ENCODE measurements at regions not wholly inside any gene's neighbourhood (a gene's known extent, or its start where the extent isn't known, plus 50 kb on each side); places are given as distances from the start of the nearest gene placed in this dataset.

GRCh38 chr11:71352748-71353147 is 95.4 kb downstream of the DHCR7 start:
- Histone ChIP-seq H3K27ac (no peak overlapping the region), H3K4me1 (no peaks in the 10 kb centered on the region), H3K4me3 (replicated peaks in 1 of 3) (no peak overlapping the region), H3K9me3 (no peaks in the 10 kb centered on the region), H3K36me3 (no peaks in the 10 kb centered on the region), H3K27me3 (no peaks in the 10 kb centered on the region)
- intact Hi-C loops (cut with DNase I) = no loop called here
- no peak for DNase-seq
- 93 to 94% methylated on average over 6 of the region's 6 CpGs for WGBS, 2 donors
- TF ChIP-seq CTCF (IDR thresholded peaks at IDR 0.05) = no peak
- TF ChIP-seq POLR2A (IDR thresholded peaks at IDR 0.05) = no peak

- H3K4me3 ChIP-seq (replicated peaks in 1 of 3) = no peak overlapping the region
- WGBS, 2 donors = 90 to 95% methylated on average over 8 of the region's 8 CpGs
- no peak overlapping the region for H3K27ac ChIP-seq
- no peaks in the 10 kb centered on the region for H3K36me3 ChIP-seq
- intact Hi-C loops (cut with DNase I) = no loop called here
- H3K4me1 ChIP-seq = no peaks in the 10 kb centered on the region
- no peak for TF ChIP-seq CTCF (IDR thresholded peaks at IDR 0.05)
- TF ChIP-seq POLR2A (IDR thresholded peaks at IDR 0.05) = no peak
- H3K9me3 ChIP-seq = no peaks in the 10 kb centered on the region
- DNase-seq = no peak
- H3K27me3 ChIP-seq = no peaks in the 10 kb centered on the region
These were observed 96.0 kb downstream of the DHCR7 start for GRCh38 chr11:71352226-71352625.

- Histone ChIP-seq H3K27ac (no peak overlapping the region), H3K4me1 (no peaks in the 10 kb centered on the region), H3K4me3 (replicated peaks in 1 of 3) (no peak overlapping the region), H3K27me3 (no peaks in the 10 kb centered on the region), H3K36me3 (no peaks in the 10 kb centered on the region), H3K9me3 (no peaks in the 10 kb centered on the region)
- no peak for TF ChIP-seq CTCF (IDR thresholded peaks at IDR 0.05)
- TF ChIP-seq POLR2A (IDR thresholded peaks at IDR 0.05) = no peak
- WGBS, 2 donors = 57 to 59% methylated on average over 9 of the region's 12 CpGs
- no peak for DNase-seq
- intact Hi-C loops (cut with DNase I) = loop anchor here (10.0 kb wide), 1 partner anchor 235 kb away; no protein-coding TSS in a partner anchor
These were observed 97.2 kb upstream of the SHANK2 start for GRCh38 chr11:71349627-71350026.

- Histone ChIP-seq H3K4me1 (peaks cover 4 to 5% of the 10 kb centered on the region in 2 donors), H3K4me3 (replicated peaks in 1 of 3) (no peak overlapping the region), H3K27me3 (no peaks in the 10 kb centered on the region), H3K36me3 (no peaks in the 10 kb centered on the region), H3K9me3 (no peaks in the 10 kb centered on the region), H3K27ac (no peak overlapping the region)
- TF ChIP-seq CTCF (IDR thresholded peaks at IDR 0.05) (no peak), POLR2A (IDR thresholded peaks at IDR 0.05) (no peak)
- intact Hi-C loops (cut with DNase I) = loop anchor here (10.0 kb wide), 1 partner anchor 229 kb away; no protein-coding TSS in a partner anchor
- WGBS, 2 donors = 75 to 76% methylated on average over 11 of the region's 11 CpGs
- DNase-seq = no peak
These were observed 91.5 kb upstream of the SHANK2 start for GRCh38 chr11:71343828-71344400.

- H3K36me3 ChIP-seq = no peaks in the 10 kb centered on the region
- intact Hi-C loops (cut with DNase I) = loop anchor here (10.0 kb wide), 1 partner anchor 228 kb away; no protein-coding TSS in a partner anchor
- peaks cover 4 to 5% of the 10 kb centered on the region in 2 donors for H3K4me1 ChIP-seq
- TF ChIP-seq CTCF (IDR thresholded peaks at IDR 0.05) (peak in 4 of 6 experiments; percentile 35 to 69 (median 62)), POLR2A (IDR thresholded peaks at IDR 0.05) (no peak)
- no peaks in the 10 kb centered on the region for H3K9me3 ChIP-seq
- H3K4me3 ChIP-seq (replicated peaks in 1 of 3) = no peak overlapping the region
- WGBS, 2 donors = 67 to 73% methylated on average over 20 of the region's 20 CpGs
- no peaks in the 10 kb centered on the region for H3K27me3 ChIP-seq
- no peak overlapping the region for H3K27ac ChIP-seq
- DNase-seq = peak; percentile 42 to 48
These were observed 90.8 kb upstream of the SHANK2 start for GRCh38 chr11:71342951-71343827.
